ENCODE measurements at regions not wholly inside any gene's neighbourhood (a gene's known extent, or its start where the extent isn't known, plus 50 kb on each side); places are given as distances from the start of the nearest gene placed in this dataset.

DNA sequence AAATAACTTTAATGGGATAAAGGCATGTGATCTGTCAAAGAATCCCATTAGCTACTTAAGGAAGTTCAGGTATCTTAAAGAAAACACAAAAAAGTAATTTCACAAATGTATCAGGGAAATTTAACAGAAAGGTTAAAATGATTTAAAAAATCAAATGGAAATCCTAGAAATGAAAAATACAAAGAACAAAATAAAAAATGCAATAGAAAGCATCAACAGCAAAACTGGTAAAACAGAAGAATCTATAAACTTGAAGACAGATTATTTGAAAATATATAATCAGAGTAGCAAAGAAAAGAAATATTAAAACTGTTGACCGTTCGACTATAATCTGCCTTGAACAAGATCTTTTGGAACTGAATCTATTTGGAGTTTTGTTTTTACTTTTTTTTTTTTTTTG lies 279.4 kb upstream of the SYT1 start:
- ATAC-seq: no peak
- no peak overlapping the region for H3K4me3 Mint-ChIP-seq
- H3K27ac Mint-ChIP-seq: no peak overlapping the region
- H3K36me3 Mint-ChIP-seq (ENCODE audit: low read depth): no peaks in the 10 kb centered on the region
- ChIA-PET CTCF (no interaction called here), POLR2A (no interaction called here)
- peaks cover 29% of the 10 kb centered on the region for H3K9me3 Mint-ChIP-seq (ENCODE audit: insufficient read depth)
- DNase-seq: no peak
- no peaks in the 10 kb centered on the region for H3K27me3 Mint-ChIP-seq (ENCODE audit: low read depth)
- no peaks in the 10 kb centered on the region for H3K4me1 Mint-ChIP-seq (ENCODE audit: low read depth)

DNA sequence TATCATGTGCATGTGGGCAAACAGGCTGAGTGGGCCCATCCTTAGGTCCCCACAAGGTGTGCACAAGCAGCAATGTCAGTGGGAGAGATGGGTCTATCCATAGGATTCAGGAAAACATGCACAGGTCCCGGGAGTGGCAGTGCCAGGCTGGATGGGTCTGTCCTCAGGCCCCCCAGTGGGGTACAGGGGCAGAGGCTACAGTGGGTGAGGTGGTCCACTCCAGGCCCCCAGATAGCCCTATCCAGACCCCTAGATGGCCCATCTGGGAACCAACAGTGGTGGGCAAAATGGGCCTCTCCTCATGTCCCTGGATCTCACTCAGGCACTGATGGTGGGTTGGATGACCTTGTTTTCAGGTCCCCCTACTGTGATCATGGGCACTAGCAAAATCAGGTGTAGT lies 277.8 kb upstream of the SYT1 start:
- H3K4me3 Mint-ChIP-seq: no peak overlapping the region
- no peaks in the 10 kb centered on the region for H3K36me3 Mint-ChIP-seq (ENCODE audit: low read depth)
- peaks cover 15% of the 10 kb centered on the region for H3K9me3 Mint-ChIP-seq (ENCODE audit: insufficient read depth)

DNA sequence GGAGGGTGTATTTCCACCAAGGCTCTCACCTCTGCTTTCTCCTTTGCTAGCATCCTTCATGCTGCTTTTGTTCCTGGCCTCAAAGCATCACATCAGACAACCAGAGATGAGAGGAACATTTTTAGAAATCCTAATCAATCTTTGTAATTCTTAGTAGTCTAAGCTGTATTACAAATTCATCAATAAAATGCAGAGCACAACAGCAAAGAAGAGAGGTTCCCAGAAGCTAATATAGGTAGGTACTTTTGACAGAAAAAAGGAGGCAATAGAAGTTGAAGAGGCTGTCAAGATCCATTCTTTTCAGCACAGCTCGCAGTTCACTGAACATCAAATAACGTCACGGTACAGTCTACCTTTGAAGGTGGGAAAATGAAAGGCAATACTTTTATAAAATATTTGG lies 265.2 kb upstream of the SYT1 start:
- H3K9me3 Mint-ChIP-seq (ENCODE audit: insufficient read depth): peaks cover 8% of the 10 kb centered on the region
- POLR2A ChIA-PET: no interaction called here
- H3K27me3 Mint-ChIP-seq (ENCODE audit: low read depth): no peaks in the 10 kb centered on the region
- no peaks in the 10 kb centered on the region for H3K4me1 Mint-ChIP-seq (ENCODE audit: low read depth)
- DNase-seq (no peak), ATAC-seq (no peak)
- no peak overlapping the region for H3K27ac Mint-ChIP-seq
- H3K4me3 Mint-ChIP-seq: no peak overlapping the region
- no peaks in the 10 kb centered on the region for H3K36me3 Mint-ChIP-seq (ENCODE audit: low read depth)
- CTCF ChIA-PET: no interaction called here

More for the DNA sequence above, 277.8 kb upstream of the SYT1 start:
- ChIA-PET CTCF (no interaction called here), POLR2A (no interaction called here)
- H3K27ac Mint-ChIP-seq: no peak overlapping the region
- no peaks in the 10 kb centered on the region for H3K4me1 Mint-ChIP-seq (ENCODE audit: low read depth)
- H3K27me3 Mint-ChIP-seq (ENCODE audit: low read depth): no peaks in the 10 kb centered on the region
- ATAC-seq (no peak), DNase-seq (no peak)

DNA sequence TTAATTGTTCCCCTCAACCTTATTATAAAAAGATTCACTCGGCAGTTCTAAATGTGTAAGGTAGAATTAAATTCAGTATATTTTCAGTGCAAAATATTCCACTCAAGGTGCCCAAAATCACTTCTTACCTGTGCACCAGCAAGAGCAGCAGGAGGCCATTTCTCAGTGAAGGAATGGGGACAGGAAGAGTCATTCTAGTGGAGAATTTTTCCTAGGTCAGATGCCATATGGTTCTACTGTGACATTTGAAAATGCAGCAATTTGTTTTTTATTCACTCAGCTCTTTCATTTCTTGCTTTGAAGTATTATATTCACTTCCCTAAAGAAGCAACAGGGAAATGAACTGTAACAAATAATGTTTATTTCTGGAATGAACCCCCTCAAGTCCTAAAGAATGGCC lies 264.0 kb upstream of the SYT1 start:
- Mint-ChIP-seq H3K4me1 (ENCODE audit: low read depth) (no peaks in the 10 kb centered on the region), H3K27me3 (ENCODE audit: low read depth) (no peaks in the 10 kb centered on the region), H3K9me3 (ENCODE audit: insufficient read depth) (peaks cover 13% of the 10 kb centered on the region), H3K36me3 (ENCODE audit: low read depth) (no peaks in the 10 kb centered on the region), H3K4me3 (no peak overlapping the region), H3K27ac (no peak overlapping the region)
- ChIA-PET CTCF (no interaction called here), POLR2A (no interaction called here)
- ATAC-seq (no peak), DNase-seq (no peak)

DNA sequence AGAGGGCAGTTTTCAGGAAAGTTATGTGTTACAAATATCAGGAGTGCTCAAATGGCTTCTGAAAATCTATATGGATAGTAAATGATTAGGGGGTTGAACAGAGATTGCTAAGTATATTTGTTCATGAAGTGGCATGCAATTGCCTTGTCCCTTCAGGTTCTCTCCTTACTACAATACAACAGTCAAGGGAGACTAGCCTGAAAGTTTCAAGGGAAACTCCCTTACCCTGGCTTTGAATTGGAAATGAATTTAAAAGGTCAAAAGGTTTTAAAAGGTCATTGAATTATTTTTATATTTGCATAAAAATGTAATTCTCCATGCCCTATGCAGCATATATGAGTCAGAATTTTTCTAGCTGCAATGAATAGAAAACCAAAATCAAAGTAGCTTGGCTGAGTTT lies 253.1 kb upstream of the SYT1 start:
- H3K9me3 Mint-ChIP-seq (ENCODE audit: insufficient read depth): peaks cover 12% of the 10 kb centered on the region
- ChIA-PET CTCF (no interaction called here), POLR2A (no interaction called here)
- no peak overlapping the region for H3K27ac Mint-ChIP-seq
- H3K4me3 Mint-ChIP-seq: no peak overlapping the region
- DNase-seq: no peak
- H3K36me3 Mint-ChIP-seq (ENCODE audit: low read depth): no peaks in the 10 kb centered on the region
- no peak for ATAC-seq
- H3K27me3 Mint-ChIP-seq (ENCODE audit: low read depth): no peaks in the 10 kb centered on the region
- no peaks in the 10 kb centered on the region for H3K4me1 Mint-ChIP-seq (ENCODE audit: low read depth)

DNA sequence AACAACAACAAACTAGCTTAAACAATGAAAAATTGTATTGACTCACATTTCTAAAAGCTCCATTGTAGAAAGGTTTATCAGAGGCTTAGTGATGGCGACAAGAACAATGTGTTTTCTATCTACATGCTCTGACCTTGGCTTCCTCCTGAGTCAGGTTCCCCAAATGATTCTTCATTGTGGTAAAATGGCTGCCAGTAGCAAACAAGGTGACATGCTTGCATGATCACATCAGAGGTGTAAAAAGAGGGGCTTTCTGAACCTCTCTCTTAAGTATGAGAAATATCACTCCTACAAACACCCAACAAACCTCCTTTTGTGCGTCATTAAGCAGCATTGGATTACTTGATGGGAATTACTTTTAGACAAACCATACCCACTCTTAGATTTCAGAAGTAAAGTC lies 252.4 kb upstream of the SYT1 start:
- peaks cover 19% of the 10 kb centered on the region for H3K9me3 Mint-ChIP-seq (ENCODE audit: insufficient read depth)
- no peaks in the 10 kb centered on the region for H3K36me3 Mint-ChIP-seq (ENCODE audit: low read depth)
- H3K27ac Mint-ChIP-seq: no peak overlapping the region
- ChIA-PET CTCF (no interaction called here), POLR2A (no interaction called here)
- no peak overlapping the region for H3K4me3 Mint-ChIP-seq
- DNase-seq: no peak
- no peaks in the 10 kb centered on the region for H3K4me1 Mint-ChIP-seq (ENCODE audit: low read depth)
- ATAC-seq: no peak
- no peaks in the 10 kb centered on the region for H3K27me3 Mint-ChIP-seq (ENCODE audit: low read depth)

DNA sequence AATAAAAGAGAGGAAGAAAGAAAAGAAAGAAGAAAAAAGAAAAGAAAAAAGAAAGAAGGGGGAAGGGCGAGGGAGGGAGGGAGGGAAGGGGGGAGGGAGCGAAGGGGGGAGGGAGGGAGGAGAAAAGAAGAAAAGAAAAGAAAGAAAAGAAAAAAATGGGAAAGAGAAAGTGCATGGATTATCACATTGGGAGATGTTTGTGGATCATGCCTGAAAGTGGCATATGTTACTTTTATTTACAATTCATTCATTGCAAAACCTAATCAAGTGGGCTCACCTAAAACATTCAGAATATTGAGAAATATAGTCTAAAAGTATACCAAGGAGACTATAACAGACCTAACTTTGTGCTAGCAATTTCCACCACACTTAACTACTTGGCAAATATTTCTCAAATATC lies 246.9 kb upstream of the SYT1 start:
- ATAC-seq: no peak
- H3K27me3 Mint-ChIP-seq (ENCODE audit: low read depth): no peaks in the 10 kb centered on the region
- no peak overlapping the region for H3K27ac Mint-ChIP-seq
- POLR2A ChIA-PET: no interaction called here
- H3K36me3 Mint-ChIP-seq (ENCODE audit: low read depth): no peaks in the 10 kb centered on the region
- CTCF ChIA-PET: no interaction called here
- no peak for DNase-seq
- H3K4me3 Mint-ChIP-seq: no peak overlapping the region
- peaks cover 15% of the 10 kb centered on the region for H3K9me3 Mint-ChIP-seq (ENCODE audit: insufficient read depth)
- no peaks in the 10 kb centered on the region for H3K4me1 Mint-ChIP-seq (ENCODE audit: low read depth)

DNA sequence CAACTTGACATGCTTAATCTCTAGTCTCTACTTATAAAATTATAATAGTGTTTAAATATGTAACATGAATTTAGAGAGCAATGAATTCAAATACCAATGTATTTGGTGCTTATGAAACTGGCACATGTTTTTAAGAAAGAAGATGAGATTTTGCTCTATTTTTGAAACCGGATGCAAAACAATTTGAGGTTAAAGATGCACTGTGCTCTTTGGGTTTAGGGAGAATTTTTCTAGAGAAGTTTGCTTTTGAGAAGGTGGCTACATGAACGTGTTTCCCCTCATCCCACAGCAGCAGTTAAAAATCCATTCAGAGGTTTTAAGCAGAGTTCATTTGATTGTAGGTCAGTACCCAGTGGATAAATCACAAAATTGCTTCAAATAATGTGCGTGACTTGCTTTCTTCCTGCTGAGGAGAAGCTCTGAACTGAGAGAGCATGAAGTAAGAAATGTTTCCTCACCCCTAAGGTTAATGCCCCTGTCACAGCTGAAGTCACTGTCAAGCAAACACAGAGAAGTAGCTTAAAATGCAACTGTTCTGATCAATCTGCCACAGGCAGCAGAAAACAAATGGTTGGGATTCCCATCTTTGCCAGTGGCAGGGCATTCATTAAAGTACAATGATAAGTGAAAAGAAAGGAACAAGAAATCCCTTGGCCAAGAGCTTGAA lies 241.9 kb upstream of the SYT1 start:
- Mint-ChIP-seq H3K9me3 (ENCODE audit: insufficient read depth) (peaks cover 9% of the 10 kb centered on the region), H3K27ac (no peak overlapping the region), H3K27me3 (ENCODE audit: low read depth) (no peaks in the 10 kb centered on the region), H3K36me3 (ENCODE audit: low read depth) (no peaks in the 10 kb centered on the region), H3K4me3 (no peak overlapping the region), H3K4me1 (ENCODE audit: low read depth) (no peaks in the 10 kb centered on the region)
- no peak for ATAC-seq
- ChIA-PET CTCF (no interaction called here), POLR2A (no interaction called here)
- DNase-seq: no peak

DNA sequence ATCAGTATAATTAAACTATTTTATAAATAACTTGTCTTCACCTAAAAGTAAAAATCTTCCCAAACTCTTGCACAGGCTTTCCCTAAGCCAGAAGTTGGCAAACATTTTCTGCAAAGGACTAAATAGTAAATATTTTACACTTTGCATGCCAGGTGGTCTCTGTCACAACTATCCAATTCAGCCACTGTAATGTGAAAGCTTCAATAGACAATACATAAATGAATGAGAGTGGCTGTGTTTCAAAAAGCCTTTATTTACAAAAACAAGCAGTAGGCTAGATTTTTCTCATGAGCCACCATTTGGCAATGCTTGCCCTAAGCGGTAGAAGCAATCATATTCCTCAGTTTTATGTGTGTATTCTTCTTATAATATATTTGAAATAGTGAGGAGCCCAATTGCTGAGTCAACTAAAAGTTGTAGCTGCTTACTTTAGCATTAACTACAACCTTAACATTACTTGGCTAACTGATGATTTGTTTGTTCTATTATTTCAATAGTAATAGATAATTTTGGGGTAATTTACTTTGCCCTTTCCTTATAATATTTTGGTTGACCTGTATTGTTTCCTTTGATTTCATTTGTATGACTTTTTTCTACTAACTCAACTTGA lies 236.0 kb upstream of the SYT1 start:
- ATAC-seq (no peak), DNase-seq (no peak)
- H3K4me1 Mint-ChIP-seq (ENCODE audit: low read depth): no peaks in the 10 kb centered on the region
- ChIA-PET CTCF (no interaction called here), POLR2A (no interaction called here)
- H3K27me3 Mint-ChIP-seq (ENCODE audit: low read depth): no peaks in the 10 kb centered on the region
- H3K36me3 Mint-ChIP-seq (ENCODE audit: low read depth): no peaks in the 10 kb centered on the region
- no peak overlapping the region for H3K27ac Mint-ChIP-seq
- peaks cover 6% of the 10 kb centered on the region for H3K9me3 Mint-ChIP-seq (ENCODE audit: insufficient read depth)
- no peak overlapping the region for H3K4me3 Mint-ChIP-seq

DNA sequence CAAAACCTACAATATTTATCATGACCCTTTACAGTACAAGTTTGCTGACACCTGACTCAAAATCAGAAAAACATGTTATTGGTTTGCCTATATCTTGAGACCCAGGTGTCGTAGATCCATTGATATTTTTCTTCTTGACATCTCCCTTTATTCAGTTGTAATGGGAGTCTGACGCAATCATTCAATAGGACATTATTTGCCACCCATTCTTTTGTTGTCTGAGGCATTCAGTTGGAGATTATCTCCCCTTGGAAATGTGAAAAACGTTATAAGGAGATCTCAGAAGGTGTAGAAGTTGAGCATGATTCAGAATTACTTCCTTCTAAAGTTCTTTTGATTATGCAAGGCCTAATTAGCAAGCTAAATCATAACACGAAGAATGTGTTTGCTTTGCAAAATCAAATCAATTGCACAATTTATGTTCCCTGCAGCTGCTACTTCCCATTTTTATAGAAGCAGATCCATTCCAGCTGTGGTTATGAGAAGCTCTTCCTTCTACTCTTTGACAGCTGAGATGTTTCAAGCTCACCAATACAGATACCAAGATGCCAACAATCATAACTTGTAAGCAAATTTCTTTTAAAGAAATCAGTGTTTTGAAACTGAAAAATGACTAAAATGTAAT lies 228.2 kb upstream of the SYT1 start:
- ATAC-seq: no peak
- CTCF ChIA-PET: no interaction called here
- H3K9me3 Mint-ChIP-seq (ENCODE audit: insufficient read depth): no peaks in the 10 kb centered on the region

DNA sequence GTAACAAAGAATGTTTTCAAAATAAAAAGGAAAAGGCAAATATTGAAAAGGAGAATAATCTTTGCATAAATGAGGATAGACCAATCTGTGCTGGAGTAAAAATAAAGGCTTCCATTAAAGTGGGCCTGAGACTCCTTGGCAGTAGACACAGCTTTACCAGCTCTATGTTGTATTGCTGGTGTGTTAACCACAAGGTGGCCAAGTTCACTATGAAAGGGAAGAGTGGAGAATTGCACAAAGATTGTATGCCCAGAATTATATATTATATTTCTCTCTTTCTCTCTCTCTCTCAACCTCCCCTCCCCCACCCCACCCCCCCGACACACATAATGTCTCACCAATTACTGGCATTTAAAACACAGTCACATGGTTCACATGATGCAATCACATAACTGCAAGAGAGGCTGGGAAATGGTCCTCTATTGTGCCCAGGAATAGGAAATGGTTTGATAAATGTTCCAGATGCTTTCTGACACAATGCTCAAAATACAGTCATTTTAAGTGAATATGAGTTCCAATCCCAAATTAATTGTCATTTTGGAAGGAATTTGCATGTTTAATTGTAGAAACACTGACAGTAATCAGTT lies 222.6 kb upstream of the SYT1 start:
- ChIA-PET POLR2A (no interaction called here), CTCF (no interaction called here)
- no peaks in the 10 kb centered on the region for H3K27me3 Mint-ChIP-seq (ENCODE audit: low read depth)
- no peak for DNase-seq
- H3K36me3 Mint-ChIP-seq (ENCODE audit: low read depth): no peaks in the 10 kb centered on the region
- peaks cover 4% of the 10 kb centered on the region for H3K9me3 Mint-ChIP-seq (ENCODE audit: insufficient read depth)
- no peak overlapping the region for H3K27ac Mint-ChIP-seq
- no peak overlapping the region for H3K4me3 Mint-ChIP-seq
- ATAC-seq: no peak
- H3K4me1 Mint-ChIP-seq (ENCODE audit: low read depth): no peaks in the 10 kb centered on the region

More for the DNA sequence above, 228.2 kb upstream of the SYT1 start:
- DNase-seq: no peak
- H3K27me3 Mint-ChIP-seq (ENCODE audit: low read depth): no peaks in the 10 kb centered on the region
- POLR2A ChIA-PET: no interaction called here
- H3K27ac Mint-ChIP-seq: no peak overlapping the region
- H3K4me3 Mint-ChIP-seq: no peak overlapping the region
- no peaks in the 10 kb centered on the region for H3K36me3 Mint-ChIP-seq (ENCODE audit: low read depth)
- no peaks in the 10 kb centered on the region for H3K4me1 Mint-ChIP-seq (ENCODE audit: low read depth)

DNA sequence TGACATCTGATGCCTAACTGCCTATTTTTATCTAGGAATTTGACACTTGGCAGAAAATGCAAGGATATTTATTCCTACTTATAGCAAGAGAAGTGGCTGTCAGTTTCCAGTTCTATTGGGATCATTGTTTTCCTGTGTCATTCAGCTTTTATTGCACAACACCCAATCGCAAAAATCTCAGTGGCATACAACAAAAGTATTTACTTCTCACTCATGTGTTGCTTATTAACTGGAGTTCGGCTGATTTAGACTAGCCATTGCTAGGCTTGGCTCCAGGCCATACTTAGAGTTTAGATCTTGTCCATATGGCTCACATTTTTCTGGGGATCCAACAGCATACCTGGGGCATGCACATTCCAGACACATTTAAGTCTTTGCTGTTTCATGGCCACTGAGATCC lies 218.6 kb upstream of the SYT1 start:
- no peaks in the 10 kb centered on the region for H3K27me3 Mint-ChIP-seq (ENCODE audit: low read depth)
- ATAC-seq: no peak
- peaks cover 4% of the 10 kb centered on the region for H3K9me3 Mint-ChIP-seq (ENCODE audit: insufficient read depth)
- CTCF ChIA-PET: no interaction called here
- H3K4me1 Mint-ChIP-seq (ENCODE audit: low read depth): no peaks in the 10 kb centered on the region
- H3K27ac Mint-ChIP-seq: no peak overlapping the region
- H3K36me3 Mint-ChIP-seq (ENCODE audit: low read depth): no peaks in the 10 kb centered on the region
- DNase-seq: no peak
- no peak overlapping the region for H3K4me3 Mint-ChIP-seq
- POLR2A ChIA-PET: no interaction called here

Measured in activated CD8-positive, alpha-beta T cell treated with anti-CD3 and anti-CD28 coated beads, Interleukin-2, amount 10 ng/mL, durations not matched to agents 7 days and 5 days (primary cell).